H1 (cell line): ENCODE measurements at regions not wholly inside any gene's neighbourhood (a gene's known extent, or its start where the extent isn't known, plus 50 kb on each side); places are given as distances from the start of the nearest gene placed in this dataset.

ENCODE experiments used
- CTCF ChIA-PET: fragments of 300-600 bp; sonication (Branson Sonifier 250); formaldehyde crosslinking; loops from one replicate; lab custom pipeline; 2021; ENCODE audit not compliant: partially characterized antibody; lab: Charles Lee
- POLR2A ChIA-PET: fragments of 300-600 bp; sonication (Branson Sonifier 250); formaldehyde crosslinking; loops from one replicate; lab custom pipeline; 2021; ENCODE audit warnings: inconsistent platforms; ENCODE audit not compliant: partially characterized antibody; lab: Charles Lee
- DNase-seq, 2 experiments: peaks; one replicate each; pipeline versions ENCODE4 v3.0.0 to v3.0.0-alpha.2; 2010 to 2022; ENCODE audit warnings: low spot score in 2 of 2, low read depth in 1 of 2, mixed read lengths in 1 of 2
- FAIRE-seq: peaks from 2 replicates; lab custom pipeline; 2011; peaks lifted over from hg19 to GRCh38; lab: Jason Lieb, UNC
- H2AFZ ChIP-seq: 2 replicates; pipeline ENCODE4 v1.8.1; 2012; ENCODE audit warnings: low read length, inconsistent platforms
- H2AK5ac ChIP-seq: 2 replicates; pipeline ENCODE4 v1.6.1; 2013; ENCODE audit warnings: low read depth, low read length
- H2BK120ac ChIP-seq: replicated peaks from 2 replicates; pipeline ENCODE3; 2013; ENCODE audit warnings: low read depth, low read length, inconsistent platforms
- H2BK12ac ChIP-seq: 2 replicates; pipeline ENCODE4 v1.6.1; 2013; ENCODE audit warnings: low read depth, low read length
- H2BK15ac ChIP-seq: 2 replicates; pipeline ENCODE4 v1.6.1; 2013; ENCODE audit warnings: low read length
- H2BK20ac ChIP-seq: 2 replicates; pipeline ENCODE4 v1.6.1; 2013; ENCODE audit warnings: low read length
- H2BK5ac ChIP-seq: 2 replicates; pipeline ENCODE4 v1.6.1; 2013; ENCODE audit warnings: low read depth, low read length
- H3K14ac ChIP-seq: 2 replicates; pipeline ENCODE4 v1.6.1; 2013; ENCODE audit warnings: inconsistent platforms; ENCODE audit not compliant: insufficient read length
- H3K18ac ChIP-seq: 2 replicates; pipeline ENCODE4 v1.6.1; 2013; ENCODE audit warnings: low read length; ENCODE audit errors: extremely low read depth
- H3K23ac ChIP-seq: 2 replicates; pipeline ENCODE4 v1.6.1; 2013; ENCODE audit warnings: inconsistent platforms; ENCODE audit not compliant: insufficient read length
- H3K23me2 ChIP-seq: 2 replicates; pipeline ENCODE4 v1.6.1; 2013; ENCODE audit warnings: low read depth, low read length
- H3K27ac ChIP-seq: 2 replicates; pipeline ENCODE4 v1.6.1; 2011; ENCODE audit warnings: low read depth, low read length, inconsistent platforms
- H3K27me3 ChIP-seq, 4 experiments: replicated peaks in 1 of 4; 1 replicate in 1 of 4; 2 replicates in 3 of 4; pipeline versions ENCODE4 v1.6.1 to v1.8.1; 2011 to 2013; ENCODE audit warnings: low read length in 3 of 4, mild to moderate bottlenecking in 3 of 4, inconsistent platforms in 2 of 4, mixed read lengths in 2 of 4, moderate library complexity in 1 of 4; ENCODE audit not compliant: control insufficient read depth in 3 of 4, insufficient read depth in 3 of 4; ENCODE audit errors: extremely low read depth in 1 of 4
- H3K36me3 ChIP-seq, 4 experiments: 2 replicates each; pipeline versions ENCODE4 v1.6.1 to v1.8.1; 2011 to 2013; ENCODE audit warnings: mild to moderate bottlenecking in 4 of 4, low read length in 3 of 4, moderate library complexity in 2 of 4, control low read depth in 1 of 4, inconsistent platforms in 1 of 4; ENCODE audit not compliant: insufficient read depth in 4 of 4, control insufficient read depth in 2 of 4
- H3K4ac ChIP-seq: replicated peaks from 2 replicates; pipeline ENCODE3; 2013; ENCODE audit warnings: low read length, low read depth, mixed read lengths, inconsistent platforms; ENCODE audit not compliant: insufficient read length
- H3K4me1 ChIP-seq, 4 experiments: replicated peaks in 1 of 4; 1 replicate in 1 of 4; 2 replicates in 3 of 4; pipeline versions ENCODE4 v1.6.1 to v1.8.1; 2011 to 2013; ENCODE audit warnings: low read length in 3 of 4, inconsistent platforms in 2 of 4, mixed read lengths in 1 of 4; ENCODE audit not compliant: insufficient read depth in 4 of 4, control insufficient read depth in 3 of 4
- H3K4me2 ChIP-seq, 2 experiments: 2 replicates each; pipeline versions ENCODE4 v1.6.1 to v1.8.1; 2011 to 2013; ENCODE audit warnings: low read depth in 2 of 2, low read length in 2 of 2, control low read depth in 1 of 2, inconsistent platforms in 1 of 2, mild to moderate bottlenecking in 1 of 2; ENCODE audit not compliant: insufficient read depth in 1 of 2
- H3K4me3 ChIP-seq, 4 experiments: fragments of 200-600, 300-600 bp in 1 of 4; sonication (generic), shearing (Covaris generic), sonication (Bioruptor Twin) in 1 of 4; 2 replicates each; pipeline versions ENCODE4 v1.5.1 to v1.8.1; 2011 to 2016; ENCODE audit warnings: low read length in 4 of 4, low read depth in 3 of 4, control low read depth in 2 of 4, inconsistent platforms in 2 of 4, mild to moderate bottlenecking in 2 of 4, mixed read lengths in 1 of 4, moderate library complexity in 1 of 4; ENCODE audit not compliant: insufficient read depth in 2 of 4; ENCODE audit errors: extremely low read depth in 1 of 4
- H3K56ac ChIP-seq: replicated peaks from 2 replicates; pipeline ENCODE3; 2013; ENCODE audit warnings: low read depth, mild to moderate bottlenecking, mixed read lengths, low read length, inconsistent platforms; ENCODE audit not compliant: insufficient read length
- H3K79me1 ChIP-seq: 2 replicates; pipeline ENCODE4 v1.6.1; 2013; ENCODE audit warnings: low read depth, low read length, control low read depth
- H3K79me2 ChIP-seq, 2 experiments: 2 replicates each; pipeline versions ENCODE4 v1.6.1 to v1.8.1; 2012 to 2013; ENCODE audit warnings: low read length in 2 of 2, mild to moderate bottlenecking in 2 of 2, inconsistent platforms in 1 of 2; ENCODE audit not compliant: insufficient read depth in 2 of 2, control insufficient read depth in 1 of 2
- H3K9ac ChIP-seq, 4 experiments: replicated peaks in 1 of 4; 1 replicate in 1 of 4; 2 replicates in 3 of 4; pipeline versions ENCODE4 v1.6.1 to v1.8.1; 2011 to 2013; ENCODE audit warnings: low read depth in 3 of 4, low read length in 3 of 4, control low read depth in 2 of 4, mild to moderate bottlenecking in 2 of 4, moderate library complexity in 2 of 4, inconsistent platforms in 1 of 4; ENCODE audit errors: extremely low read depth in 1 of 4
- H3K9me3 ChIP-seq, 2 experiments: 2 replicates each; pipeline versions ENCODE4 v1.6.1 to v1.8.1; 2012 to 2013; ENCODE audit warnings: mild to moderate bottlenecking in 2 of 2, moderate library complexity in 2 of 2, control low read depth in 1 of 2, inconsistent platforms in 1 of 2, low read depth in 1 of 2, low read length in 1 of 2, mixed read lengths in 1 of 2; ENCODE audit not compliant: insufficient read depth in 2 of 2
- H4K20me1 ChIP-seq, 2 experiments: replicated peaks in 1 of 2; 2 replicates each; pipeline versions ENCODE3 to v1.8.1; 2011 to 2013; ENCODE audit warnings: inconsistent platforms in 2 of 2, low read length in 2 of 2, mild to moderate bottlenecking in 1 of 2; ENCODE audit not compliant: insufficient read depth in 2 of 2, control insufficient read depth in 1 of 2
- H4K5ac ChIP-seq: 2 replicates; pipeline ENCODE4 v1.6.1; 2013; ENCODE audit warnings: low read length, low read depth, mixed read lengths, inconsistent platforms; ENCODE audit not compliant: insufficient read length
- H4K8ac ChIP-seq: 2 replicates; pipeline ENCODE4 v1.8.0; 2013; ENCODE audit warnings: mild to moderate bottlenecking, moderate library complexity, low read length, inconsistent platforms; ENCODE audit not compliant: insufficient read depth; ENCODE audit errors: extremely low read depth
- H4K91ac ChIP-seq: replicated peaks from 2 replicates; pipeline ENCODE3; 2013; ENCODE audit warnings: low read length, mixed read lengths, inconsistent platforms; ENCODE audit not compliant: insufficient read length
- CTBP2 ChIP-seq: IDR thresholded peaks from 2 replicates; pipeline ENCODE4 v1.7.0; 2011; ENCODE audit warnings: borderline replicate concordance, mild to moderate bottlenecking, moderate library complexity, mixed read lengths, low read length; ENCODE audit not compliant: insufficient read depth, insufficient read length
- EZH2 ChIP-seq: fragments of 200-600 bp; sonication (generic); IDR thresholded peaks from 2 replicates; pipeline ENCODE4 v1.7.1; 2012; ENCODE audit warnings: low read depth, mild to moderate bottlenecking, moderate library complexity, low read length, inconsistent platforms; ENCODE audit not compliant: severe bottlenecking
- NRF1 ChIP-seq: IDR thresholded peaks from 2 replicates; pipeline ENCODE4 v1.6.1; 2011; ENCODE audit warnings: mild to moderate bottlenecking, low read depth, low read length, improper control_type of control experiment
- SP1 ChIP-seq: IDR thresholded peaks from 2 replicates; pipeline ENCODE4 v1.6.1; 2011; ENCODE audit warnings: low read depth, low read length
- SP2 ChIP-seq: IDR thresholded peaks from 2 replicates; pipeline ENCODE4 v1.6.1; 2012; ENCODE audit warnings: mild to moderate bottlenecking, low read length, inconsistent platforms
- TAF7 ChIP-seq: optimal IDR thresholded peaks from 2 replicates; pipeline ENCODE3; 2011; ENCODE audit warnings: low read depth, mild to moderate bottlenecking, inconsistent platforms, low read length, moderate library complexity, borderline replicate concordance
- ZNF274 ChIP-seq: IDR thresholded peaks from 2 replicates; pipeline ENCODE4 v1.7.0; 2012; ENCODE audit warnings: low read length, borderline replicate concordance; ENCODE audit errors: extremely low read depth
- WGBS, 2 experiments: shearing (Covaris generic) in 1 of 2; methylation state at CpG; one replicate each; pipeline versions ENCODE4 v1.1.6 to v1.1.7; 2013 to 2015; ENCODE audit warnings: low lambda C conversion rate in 2 of 2, mixed read lengths in 2 of 2, inconsistent platforms in 1 of 2, low coverage in 1 of 2, missing lambda C conversion rate in 1 of 2; ENCODE audit not compliant: insufficient replicate concordance in 2 of 2, insufficient coverage in 1 of 2, insufficient read length in 1 of 2; ENCODE audit errors: extremely low coverage in 1 of 2, missing lambda C conversion rate in 1 of 2; 5-methylcytosine and 5-hydroxymethylcytosine counted together
- TF ChIP-seq, protein P1 (sequence below): IDR thresholded peaks from 2 replicates; pipeline ENCODE4 v1.6.1; 2011; ENCODE audit warnings: low read length, improper control_type of control experiment

- Histone ChIP-seq H3K18ac (no peak overlapping the region), H3K56ac (no peak overlapping the region), H3K14ac (no peak overlapping the region), H3K79me2 (no peaks in the 10 kb centered on the region), H3K36me3 (no peaks in the 10 kb centered on the region), H4K8ac (no peak overlapping the region), H3K4me1 (no peaks in the 10 kb centered on the region), H3K9me3 (no peaks in the 10 kb centered on the region), H4K20me1 (no peaks in the 10 kb centered on the region), H2BK20ac (no peak overlapping the region), H2BK12ac (no peak overlapping the region), H3K9ac (no peak overlapping the region), H2BK5ac (no peak overlapping the region), H4K91ac (no peak overlapping the region), H3K79me1 (no peaks in the 10 kb centered on the region), H3K4ac (no peak overlapping the region), H2AFZ (no peak overlapping the region), H2AK5ac (no peak overlapping the region), H2BK120ac (no peak overlapping the region), H2BK15ac (no peak overlapping the region), H3K27me3 (no peaks in the 10 kb centered on the region), H3K27ac (no peak overlapping the region), H3K23ac (no peak overlapping the region), H3K4me3 (no peak overlapping the region), H4K5ac (no peak overlapping the region), H3K4me2 (no peak overlapping the region), H3K23me2 (peaks cover 3% of the 10 kb centered on the region; the same call in 1 of the 2 replicates)
- ChIA-PET POLR2A (no interaction called here), CTCF (no interaction called here)
- FAIRE-seq: no peak
- 81% methylated on average over 1 of the region's 1 CpG; no CpG with 5 or more reads in 1 of the 2 experiments for whole genome bisulfite sequencing, 2 experiments
- no peak for DNase-seq
- TF ChIP-seq CTBP2 (no peak), SP1 (no peak), NRF1 (no peak), ZNF274 (no peak), SP2 (no peak), EZH2 (no peak), TAF7 (no peak)
- TF ChIP-seq, protein P1, sequence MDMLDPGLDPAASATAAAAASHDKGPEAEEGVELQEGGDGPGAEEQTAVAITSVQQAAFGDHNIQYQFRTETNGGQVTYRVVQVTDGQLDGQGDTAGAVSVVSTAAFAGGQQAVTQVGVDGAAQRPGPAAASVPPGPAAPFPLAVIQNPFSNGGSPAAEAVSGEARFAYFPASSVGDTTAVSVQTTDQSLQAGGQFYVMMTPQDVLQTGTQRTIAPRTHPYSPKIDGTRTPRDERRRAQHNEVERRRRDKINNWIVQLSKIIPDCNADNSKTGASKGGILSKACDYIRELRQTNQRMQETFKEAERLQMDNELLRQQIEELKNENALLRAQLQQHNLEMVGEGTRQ: no peak
These were observed 245.2 kb upstream of the ADAMTS3 start for GRCh38 chr4:72814241-72814640.
